Lung (tissue), 11 donors: ENCODE measurements at regions not wholly inside any gene's neighbourhood (a gene's known extent, or its start where the extent isn't known, plus 50 kb on each side); places are given as distances from the start of the nearest gene placed in this dataset.

Experiments used
- ATAC-seq: fragments of 200-7000 bp; cut with Tn5 transposase; one replicate; pipeline ENCODE4 v1.9.1; 2020; ENCODE audit warnings: moderate number of reproducible peaks; ENCODE audit not compliant: insufficient read depth, low FRiP score
- DNase-seq, 3 donors: peaks; one replicate each; pipeline ENCODE4 v3.0.0-alpha.2; 2013 to 2017
- H3K27ac ChIP-seq, 2 donors: one replicate each; pipeline ENCODE4 v1.5.1; 2013; ENCODE audit warnings: mild to moderate bottlenecking in 2 of 2, moderate library complexity in 2 of 2, control low read depth in 1 of 2, inconsistent platforms in 1 of 2, low read depth in 1 of 2, low read length in 1 of 2
- H3K27me3 ChIP-seq, 3 donors: one replicate each; pipeline ENCODE4 v1.5.1; 2013; ENCODE audit warnings: low read length in 2 of 3; ENCODE audit not compliant: control insufficient read depth in 3 of 3, insufficient read depth in 3 of 3
- H3K36me3 ChIP-seq, 4 donors: one replicate each; pipeline ENCODE4 v1.5.1; 2013; ENCODE audit warnings: low read length in 4 of 4, mild to moderate bottlenecking in 1 of 4, moderate library complexity in 1 of 4; ENCODE audit not compliant: control insufficient read depth in 4 of 4, insufficient read depth in 4 of 4
- H3K4me1 ChIP-seq, 5 donors: one replicate each; pipeline ENCODE4 v1.5.1; 2013; ENCODE audit warnings: low read length in 5 of 5, mild to moderate bottlenecking in 2 of 5, moderate library complexity in 1 of 5; ENCODE audit not compliant: control insufficient read depth in 5 of 5, insufficient read depth in 5 of 5
- H3K4me3 ChIP-seq: one replicate; pipeline ENCODE4 v1.5.1; 2013; ENCODE audit warnings: mild to moderate bottlenecking, control low read depth, moderate library complexity
- H3K9ac ChIP-seq, 2 donors: one replicate each; pipeline ENCODE4 v1.5.1; 2013; ENCODE audit warnings: low read length in 2 of 2, control low read depth in 1 of 2; ENCODE audit not compliant: insufficient read depth in 1 of 2
- H3K9me3 ChIP-seq, 4 donors: one replicate each; pipeline ENCODE4 v1.5.1; 2013; ENCODE audit warnings: low read length in 3 of 4, mild to moderate bottlenecking in 1 of 4, moderate library complexity in 1 of 4; ENCODE audit not compliant: control insufficient read depth in 4 of 4, insufficient read depth in 3 of 4
- WGBS, 2 donors: extraction: QIAGEN DNeasy Blood & Tissue Kit; methylation state at CpG; one replicate each; pipeline ENCODE4 v1.1.7; 2013; 5-methylcytosine and 5-hydroxymethylcytosine counted together
- TF ChIP-seq, protein P1 (sequence below): IDR thresholded peaks from 2 replicates; pipeline ENCODE4 v1.5.1; 2012; ENCODE audit warnings: mild to moderate bottlenecking; ENCODE audit errors: control extremely low read depth, extremely low read depth
- donor health status: control.
- donor health status: control.
- donor health status: Bipolar disorder and iron deficiency.
- donor health status: healthy.
- donor health status: DM: yes; HTN: yes; CAD: no.

GRCh38 chr7:17552952-17553351 lies 254.5 kb downstream of the AHR start:
- no peak overlapping the region for H3K9ac ChIP-seq
- H3K36me3 ChIP-seq, result no peaks in the 10 kb centered on the region
- TF ChIP-seq, protein P1, sequence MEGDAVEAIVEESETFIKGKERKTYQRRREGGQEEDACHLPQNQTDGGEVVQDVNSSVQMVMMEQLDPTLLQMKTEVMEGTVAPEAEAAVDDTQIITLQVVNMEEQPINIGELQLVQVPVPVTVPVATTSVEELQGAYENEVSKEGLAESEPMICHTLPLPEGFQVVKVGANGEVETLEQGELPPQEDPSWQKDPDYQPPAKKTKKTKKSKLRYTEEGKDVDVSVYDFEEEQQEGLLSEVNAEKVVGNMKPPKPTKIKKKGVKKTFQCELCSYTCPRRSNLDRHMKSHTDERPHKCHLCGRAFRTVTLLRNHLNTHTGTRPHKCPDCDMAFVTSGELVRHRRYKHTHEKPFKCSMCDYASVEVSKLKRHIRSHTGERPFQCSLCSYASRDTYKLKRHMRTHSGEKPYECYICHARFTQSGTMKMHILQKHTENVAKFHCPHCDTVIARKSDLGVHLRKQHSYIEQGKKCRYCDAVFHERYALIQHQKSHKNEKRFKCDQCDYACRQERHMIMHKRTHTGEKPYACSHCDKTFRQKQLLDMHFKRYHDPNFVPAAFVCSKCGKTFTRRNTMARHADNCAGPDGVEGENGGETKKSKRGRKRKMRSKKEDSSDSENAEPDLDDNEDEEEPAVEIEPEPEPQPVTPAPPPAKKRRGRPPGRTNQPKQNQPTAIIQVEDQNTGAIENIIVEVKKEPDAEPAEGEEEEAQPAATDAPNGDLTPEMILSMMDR, result no peak
- DNase-seq (peak in 1 of 3 donors; percentile 3), ATAC-seq (no peak)
- no peaks in the 10 kb centered on the region for H3K27me3 ChIP-seq
- no peak overlapping the region for H3K4me3 ChIP-seq
- no peak overlapping the region for H3K27ac ChIP-seq
- 54 to 57% methylated on average over 1 of the region's 1 CpG for WGBS, 2 donors
- peaks cover 0 to 11% (median 0%) of the 10 kb centered on the region in 5 donors for H3K4me1 ChIP-seq
- H3K9me3 ChIP-seq, result no peaks in the 10 kb centered on the region

GRCh38 chr7:17554341-17555015 lies 256.0 kb downstream of the AHR start:
- Histone ChIP-seq H3K36me3 (no peaks in the 10 kb centered on the region), H3K4me3 (no peak overlapping the region), H3K4me1 (peaks cover 0 to 12% (median 0%) of the 10 kb centered on the region in 5 donors), H3K9ac (no peak overlapping the region), H3K27ac (no peak overlapping the region), H3K9me3 (no peaks in the 10 kb centered on the region), H3K27me3 (no peaks in the 10 kb centered on the region)
- DNase-seq (no peak), ATAC-seq (no peak)
- TF ChIP-seq, protein P1, result no peak
- WGBS, 2 donors, result 55 to 61% methylated on average over 7 of the region's 7 CpGs

GRCh38 chr7:17556247-17556956 lies 257.9 kb downstream of the AHR start:
- Histone ChIP-seq H3K4me1 (peaks cover 0 to 12% (median 0%) of the 10 kb centered on the region in 5 donors), H3K9me3 (no peaks in the 10 kb centered on the region), H3K9ac (no peak overlapping the region), H3K27me3 (no peaks in the 10 kb centered on the region), H3K4me3 (no peak overlapping the region), H3K27ac (peak overlapping the region in 1 of 2 donors; percentile 15), H3K36me3 (no peaks in the 10 kb centered on the region)
- 29 to 68% methylated on average over 1 of the region's 1 CpG for WGBS, 2 donors
- ATAC-seq (no peak), DNase-seq (peak in 1 of 3 donors; percentile 1)
- TF ChIP-seq, protein P1, result no peak
